WTC11 (cell line): ENCODE measurements at regions not wholly inside any gene's neighbourhood (a gene's known extent, or its start where the extent isn't known, plus 50 kb on each side); places are given as distances from the start of the nearest gene placed in this dataset.

Experiments used
- ATAC-seq: fragments of 200-7000 bp; cut with Tn5 transposase; 2 replicates; pipeline ENCODE4 v1.10.0; 2021; ENCODE audit warnings: mild to moderate bottlenecking, moderate library complexity
- CTCF ChIA-PET: fragments of 300-600 bp; sonication (Branson Sonifier 250); formaldehyde crosslinking; loops from one replicate; lab custom pipeline; 2021; ENCODE audit warnings: antibody characterized with exemption; lab: Charles Lee
- POLR2A ChIA-PET: fragments of 350-600 bp; sonication (Branson Sonifier 250); formaldehyde crosslinking; loops from one replicate; lab custom pipeline; 2021; ENCODE audit warnings: antibody characterized with exemption; lab: Charles Lee
- DNase-seq: peaks from one replicate; pipeline ENCODE4 v3.0.0; 2021; ENCODE audit warnings: low spot score
- H3K27ac Mint-ChIP-seq: 2 replicates; pipeline ENCODE4 v1.8.0; 2021; ENCODE audit warnings: mixed read lengths
- H3K27me3 Mint-ChIP-seq: 2 replicates; pipeline ENCODE4 v1.8.0; 2021; ENCODE audit warnings: low read depth, mild to moderate bottlenecking, moderate library complexity, mixed read lengths
- H3K36me3 Mint-ChIP-seq: 2 replicates; pipeline ENCODE4 v1.8.0; 2021; ENCODE audit warnings: mixed read lengths
- H3K4me1 Mint-ChIP-seq: 2 replicates; pipeline ENCODE4 v1.8.0; 2022; ENCODE audit warnings: mixed read lengths
- H3K4me3 Mint-ChIP-seq: 2 replicates; pipeline ENCODE4 v1.8.0; 2021; ENCODE audit warnings: mild to moderate bottlenecking, moderate library complexity, mixed read lengths
- H3K9me3 Mint-ChIP-seq: 2 replicates; pipeline ENCODE4 v1.8.0; 2021; ENCODE audit warnings: mixed read lengths
- ATF2 ChIP-seq: sonication (generic); formaldehyde crosslinking; IDR thresholded peaks from 2 replicates; pipeline ENCODE4 v1.8.1; 2022; ENCODE audit warnings: low read depth, missing genetic modification reagents, borderline replicate concordance
- CREB1 ChIP-seq: sonication (generic); formaldehyde crosslinking; IDR thresholded peaks from 2 replicates; pipeline ENCODE4 v1.8.0; 2023; ENCODE audit warnings: mild to moderate bottlenecking, missing genetic modification reagents
- GABPB1 ChIP-seq: sonication (generic); formaldehyde crosslinking; IDR thresholded peaks from 2 replicates; pipeline ENCODE4 v1.8.1; 2023; ENCODE audit warnings: mild to moderate bottlenecking, missing genetic modification reagents
- JAZF1 ChIP-seq: fragments of 250-450 bp; sonication (Bioruptor Pico); IDR thresholded peaks from 2 replicates; pipeline ENCODE4 v1.9.0; 2021; ENCODE audit warnings: moderate library complexity, mild to moderate bottlenecking, inconsistent platforms
- KAT7 ChIP-seq: sonication (generic); formaldehyde crosslinking; IDR thresholded peaks from 2 replicates; pipeline ENCODE4 v1.8.1; 2023; ENCODE audit warnings: missing genetic modification reagents, mild to moderate bottlenecking, borderline replicate concordance
- NFE2L1 ChIP-seq: sonication (generic); formaldehyde crosslinking; IDR thresholded peaks from 2 replicates; pipeline ENCODE4 v1.8.1; 2023; ENCODE audit warnings: missing genetic modification reagents
- NR1H2 ChIP-seq: sonication (generic); formaldehyde crosslinking; IDR thresholded peaks from 2 replicates; pipeline ENCODE4 v1.9.0; 2021; ENCODE audit warnings: mild to moderate bottlenecking, moderate library complexity, missing genetic modification reagents
- NR2C2 ChIP-seq: sonication (generic); formaldehyde crosslinking; IDR thresholded peaks from 2 replicates; pipeline ENCODE4 v1.8.0; 2022; ENCODE audit warnings: mild to moderate bottlenecking, missing genetic modification reagents
- PRDM15 ChIP-seq: sonication (generic); formaldehyde crosslinking; IDR thresholded peaks from 2 replicates; pipeline ENCODE4 v1.8.0; 2022; ENCODE audit warnings: missing genetic modification reagents
- ZNF121 ChIP-seq: sonication (generic); formaldehyde crosslinking; IDR thresholded peaks from 2 replicates; pipeline ENCODE4 v1.8.0; 2023; ENCODE audit warnings: missing genetic modification reagents
- ZNF423 ChIP-seq: fragments of 250-450 bp; sonication (Bioruptor Pico); IDR thresholded peaks from 2 replicates; pipeline ENCODE4 v2.1.2; 2022; ENCODE audit warnings: mild to moderate bottlenecking, moderate library complexity
- TF ChIP-seq, protein P1 (sequence below): sonication (generic); formaldehyde crosslinking; IDR thresholded peaks from 2 replicates; pipeline ENCODE4 v1.8.0; 2022; ENCODE audit warnings: mild to moderate bottlenecking, missing genetic modification reagents
- TF ChIP-seq, protein P2 (sequence below): sonication (generic); formaldehyde crosslinking; IDR thresholded peaks from 2 replicates; pipeline ENCODE4 v1.8.1; 2023; ENCODE audit warnings: mild to moderate bottlenecking, missing genetic modification reagents, moderate library complexity

GRCh38 chr10:21406595-21407193 lies 118.8 kb downstream of the SKIDA1 start:
- no peak overlapping the region for H3K4me3 Mint-ChIP-seq
- H3K9me3 Mint-ChIP-seq: peaks cover 31% of the 10 kb centered on the region
- H3K27ac Mint-ChIP-seq: peak overlapping the region; percentile 28; the same call in 1 of the 2 replicates
- H3K4me1 Mint-ChIP-seq: peaks cover 42% of the 10 kb centered on the region
- peaks cover 9% of the 10 kb centered on the region for H3K27me3 Mint-ChIP-seq
- TF ChIP-seq GABPB1 (CRISPR knock-in tag) (no peak), PRDM15 (CRISPR knock-in tag) (no peak)
- POLR2A ChIA-PET: interaction anchor here (0.6 kb wide), 1 partner anchor 334 kb away, joined by 4 read pairs; no protein-coding TSS in a partner anchor
- DNase-seq (no peak), ATAC-seq (no peak)
- H3K36me3 Mint-ChIP-seq: peaks cover 33% of the 10 kb centered on the region
- CTCF ChIA-PET: interaction anchor here (0.9 kb wide), 1 partner anchor 127 kb away, joined by 3 read pairs; no protein-coding TSS in a partner anchor

- Mint-ChIP-seq H3K27me3 (peaks cover 9% of the 10 kb centered on the region), H3K4me1 (peaks cover 42% of the 10 kb centered on the region), H3K4me3 (no peak overlapping the region), H3K36me3 (peaks cover 33% of the 10 kb centered on the region), H3K9me3 (peaks cover 31% of the 10 kb centered on the region), H3K27ac (peak overlapping the region; percentile 28; the same call in 1 of the 2 replicates)
- DNase-seq (no peak), ATAC-seq (peak; percentile 24; the same call in 1 of the 2 replicates)
- POLR2A ChIA-PET: interaction anchor here (0.6 kb wide), 1 partner anchor 333 kb away, joined by 4 read pairs; no protein-coding TSS in a partner anchor
- CTCF ChIA-PET: interaction anchor here (0.6 to 0.9 kb wide), 2 partner anchors 127 to 174 kb away, joined by 3 to 4 read pairs; no protein-coding TSS in a partner anchor
- TF ChIP-seq, protein P1, sequence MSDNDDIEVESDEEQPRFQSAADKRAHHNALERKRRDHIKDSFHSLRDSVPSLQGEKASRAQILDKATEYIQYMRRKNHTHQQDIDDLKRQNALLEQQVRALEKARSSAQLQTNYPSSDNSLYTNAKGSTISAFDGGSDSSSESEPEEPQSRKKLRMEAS: 0 out of 2 replicates have a peak, but pooled peaks have one; percentile 24
- no peak for TF ChIP-seq NR1H2 (CRISPR knock-in tag)
These were observed 119.5 kb downstream of the SKIDA1 start for GRCh38 chr10:21405981-21406380.

GRCh38 chr10:21403256-21404015 lies 122.0 kb downstream of the SKIDA1 start:
- peaks cover 9% of the 10 kb centered on the region for H3K27me3 Mint-ChIP-seq
- H3K4me3 Mint-ChIP-seq: no peak overlapping the region
- H3K36me3 Mint-ChIP-seq: peaks cover 33% of the 10 kb centered on the region
- ChIA-PET POLR2A (no interaction called here), CTCF (no interaction called here)
- H3K27ac Mint-ChIP-seq: no peak overlapping the region
- DNase-seq: no peak
- H3K4me1 Mint-ChIP-seq: peaks cover 53% of the 10 kb centered on the region
- H3K9me3 Mint-ChIP-seq: peaks cover 31% of the 10 kb centered on the region
- TF ChIP-seq ZNF121 (CRISPR knock-in tag) (no peak), NR2C2 (no peak), KAT7 (CRISPR knock-in tag) (no peak), JAZF1 (no peak), ZNF423 (CRISPR knock-in tag) (no peak), NFE2L1 (no peak), ATF2 (CRISPR knock-in tag) (no peak), CREB1 (CRISPR knock-in tag) (no peak)
- TF ChIP-seq, protein P2, sequence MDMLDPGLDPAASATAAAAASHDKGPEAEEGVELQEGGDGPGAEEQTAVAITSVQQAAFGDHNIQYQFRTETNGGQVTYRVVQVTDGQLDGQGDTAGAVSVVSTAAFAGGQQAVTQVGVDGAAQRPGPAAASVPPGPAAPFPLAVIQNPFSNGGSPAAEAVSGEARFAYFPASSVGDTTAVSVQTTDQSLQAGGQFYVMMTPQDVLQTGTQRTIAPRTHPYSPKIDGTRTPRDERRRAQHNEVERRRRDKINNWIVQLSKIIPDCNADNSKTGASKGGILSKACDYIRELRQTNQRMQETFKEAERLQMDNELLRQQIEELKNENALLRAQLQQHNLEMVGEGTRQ (CRISPR knock-in tag): no peak
- TF ChIP-seq, all 79 proteins: peak for 0
- ATAC-seq: no peak; the same call in 1 of the 2 replicates
